GM20000 (cell line): ENCODE measurements at regions not wholly inside any gene's neighbourhood (a gene's known extent, or its start where the extent isn't known, plus 50 kb on each side); places are given as distances from the start of the nearest gene placed in this dataset.
"Not testable (repeated sequence)": the region's sequence is repeated elsewhere in the genome, so short reads cannot be mapped to it uniquely, and the experiment has no call there.

ENCODE experiments used
- DNase-seq: peaks from one replicate; pipeline ENCODE4 v3.0.0; 2012; ENCODE audit warnings: low spot score
- TF ChIP-seq, protein P1 (sequence below): IDR thresholded peaks from 2 replicates; pipeline ENCODE4 v1.5.1; 2012; ENCODE audit warnings: mild to moderate bottlenecking, control low read depth; ENCODE audit errors: extremely low read depth, missing control alignments

DNA sequence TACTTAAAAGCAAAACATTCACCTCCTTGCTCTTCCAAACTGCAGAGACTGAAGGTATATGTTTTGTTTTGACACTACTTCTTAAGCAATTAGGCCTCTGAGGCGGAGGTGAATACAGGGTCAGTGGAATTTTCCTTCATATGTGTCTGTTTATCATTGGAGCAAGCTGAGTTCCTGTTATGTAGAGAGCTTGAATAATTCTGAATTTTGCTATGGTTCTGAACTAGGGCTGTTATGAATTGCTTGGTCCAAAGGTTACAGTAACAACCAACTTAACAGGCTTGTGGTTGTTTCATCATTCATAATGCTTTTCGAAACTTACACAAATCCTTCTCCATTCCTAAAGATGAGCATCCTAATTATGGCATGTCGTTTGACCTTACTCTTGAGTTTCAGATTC, 444.6 kb upstream of the MEF2C start:
- DNase-seq: no peak

DNA sequence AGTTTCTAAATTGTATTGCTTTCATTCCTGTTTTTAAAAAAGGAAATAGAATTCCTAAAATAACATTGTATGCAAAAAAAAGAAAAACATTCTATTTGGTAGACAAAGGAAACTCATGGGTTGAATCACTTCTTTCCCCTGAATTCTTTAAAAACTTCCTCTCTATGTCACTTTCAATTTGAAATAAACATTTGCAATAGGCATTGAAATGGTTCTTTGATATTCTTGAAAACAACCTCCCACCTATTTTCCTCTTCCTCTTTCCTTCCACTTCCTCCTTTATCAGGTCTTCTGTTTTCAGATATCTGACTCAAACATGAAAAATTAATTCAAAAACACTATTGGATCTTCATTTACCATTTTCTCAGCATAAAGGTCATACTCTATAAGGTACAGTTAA, 442.0 kb upstream of the MEF2C start:
- no peak for DNase-seq
- TF ChIP-seq, protein P1, sequence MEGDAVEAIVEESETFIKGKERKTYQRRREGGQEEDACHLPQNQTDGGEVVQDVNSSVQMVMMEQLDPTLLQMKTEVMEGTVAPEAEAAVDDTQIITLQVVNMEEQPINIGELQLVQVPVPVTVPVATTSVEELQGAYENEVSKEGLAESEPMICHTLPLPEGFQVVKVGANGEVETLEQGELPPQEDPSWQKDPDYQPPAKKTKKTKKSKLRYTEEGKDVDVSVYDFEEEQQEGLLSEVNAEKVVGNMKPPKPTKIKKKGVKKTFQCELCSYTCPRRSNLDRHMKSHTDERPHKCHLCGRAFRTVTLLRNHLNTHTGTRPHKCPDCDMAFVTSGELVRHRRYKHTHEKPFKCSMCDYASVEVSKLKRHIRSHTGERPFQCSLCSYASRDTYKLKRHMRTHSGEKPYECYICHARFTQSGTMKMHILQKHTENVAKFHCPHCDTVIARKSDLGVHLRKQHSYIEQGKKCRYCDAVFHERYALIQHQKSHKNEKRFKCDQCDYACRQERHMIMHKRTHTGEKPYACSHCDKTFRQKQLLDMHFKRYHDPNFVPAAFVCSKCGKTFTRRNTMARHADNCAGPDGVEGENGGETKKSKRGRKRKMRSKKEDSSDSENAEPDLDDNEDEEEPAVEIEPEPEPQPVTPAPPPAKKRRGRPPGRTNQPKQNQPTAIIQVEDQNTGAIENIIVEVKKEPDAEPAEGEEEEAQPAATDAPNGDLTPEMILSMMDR: no peak

More for the DNA sequence above, 444.6 kb upstream of the MEF2C start:
- TF ChIP-seq, protein P1: no peak

DNA sequence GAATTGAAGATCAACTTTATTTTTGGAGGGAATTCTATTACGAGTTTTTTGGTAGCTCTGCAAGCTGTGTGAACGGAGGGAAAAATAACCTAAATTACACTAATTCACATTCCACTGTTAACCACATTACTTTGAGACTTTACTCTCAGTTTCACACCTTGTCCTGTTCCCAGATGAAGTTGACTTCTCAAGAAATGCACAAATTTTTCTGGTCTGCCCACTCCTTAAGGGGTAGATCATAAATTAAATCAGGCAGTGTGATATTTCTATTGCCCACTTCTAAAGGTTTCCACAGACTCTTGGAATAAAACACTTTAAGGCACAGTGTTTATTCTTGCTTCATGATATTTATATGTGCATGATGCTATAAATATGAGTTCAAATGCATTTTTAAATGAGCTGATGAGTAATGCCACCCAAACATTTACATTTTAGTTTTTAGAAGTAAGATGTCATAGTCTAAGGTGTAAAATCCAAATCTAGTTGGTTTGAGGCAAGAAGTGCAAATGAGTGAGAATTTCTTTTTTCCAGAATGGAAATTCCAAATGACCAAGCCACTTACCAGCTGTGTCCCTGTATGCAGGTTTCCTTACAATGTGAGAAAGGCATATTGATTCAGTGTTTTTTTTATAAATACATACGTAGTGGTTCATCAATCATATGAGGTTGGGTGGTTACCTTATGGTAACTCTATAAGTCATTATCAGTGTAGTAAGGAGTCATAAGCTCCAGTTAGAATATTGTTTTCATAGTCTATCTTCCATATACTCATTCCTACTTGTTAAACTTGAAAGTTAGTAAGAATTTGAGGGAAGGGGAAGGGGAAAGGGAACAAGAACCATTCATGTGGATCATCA, 437.7 kb upstream of the MEF2C start:
- TF ChIP-seq, protein P1: no peak
- DNase-seq: no peak

DNA sequence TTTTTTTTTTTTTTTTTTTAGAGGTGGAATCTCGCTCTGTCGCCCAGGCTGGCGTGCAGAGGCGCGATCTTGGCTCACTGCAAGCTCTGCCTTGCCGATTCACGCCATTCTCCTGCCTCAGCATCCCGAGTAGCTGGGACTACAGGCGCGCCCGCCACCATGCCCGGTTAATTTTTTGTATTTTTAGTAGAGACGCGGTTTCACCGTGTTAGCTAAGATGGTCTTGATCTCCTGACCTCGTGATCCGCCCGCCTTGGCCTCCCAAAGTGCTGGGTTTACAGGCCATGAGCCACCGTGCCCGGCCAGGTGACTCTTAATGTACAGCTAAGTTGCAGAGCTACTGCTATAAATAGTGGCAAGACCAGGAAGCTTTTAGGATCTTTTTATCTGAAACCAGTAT, 434.9 kb upstream of the MEF2C start:
- not testable (repeated sequence) for DNase-seq

DNA sequence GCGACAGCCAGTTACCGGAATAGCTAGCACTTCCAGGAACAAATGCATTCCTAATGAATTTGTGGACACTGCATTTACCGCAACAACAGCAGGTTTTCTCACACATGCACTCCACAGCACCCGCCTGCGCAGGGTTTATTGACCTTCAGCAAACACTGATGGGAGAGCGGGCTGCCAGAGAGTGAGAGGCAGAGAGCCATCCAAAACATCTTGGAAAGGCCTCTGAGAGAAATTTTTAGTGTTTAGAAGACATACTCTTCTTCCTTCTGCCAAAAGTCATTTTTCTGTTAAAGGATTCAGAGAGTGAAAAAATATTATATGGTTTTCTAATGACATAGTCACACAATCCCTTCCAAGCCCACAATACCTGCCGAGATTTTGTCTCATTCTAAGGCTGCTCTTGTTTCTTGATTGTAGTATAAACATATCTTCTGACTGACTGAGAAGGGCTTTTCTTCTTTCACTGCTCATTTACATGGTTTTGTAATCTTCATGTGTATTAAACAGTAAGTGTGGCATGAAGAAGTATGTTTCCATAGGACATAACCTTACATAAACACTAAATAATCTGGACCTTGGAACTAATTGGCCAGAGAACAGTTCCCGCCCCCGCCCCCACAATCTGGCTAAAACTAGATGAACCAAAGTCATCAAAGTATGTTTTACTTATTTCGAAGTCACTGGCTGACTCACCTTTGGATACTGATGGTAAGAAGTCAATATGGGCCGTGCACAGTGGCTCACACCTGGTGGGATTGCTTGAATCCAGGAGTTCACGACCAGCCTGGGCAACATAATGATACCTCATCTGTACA, 432.5 kb upstream of the MEF2C start:
- no peak for DNase-seq
- TF ChIP-seq, protein P1: no peak

DNA sequence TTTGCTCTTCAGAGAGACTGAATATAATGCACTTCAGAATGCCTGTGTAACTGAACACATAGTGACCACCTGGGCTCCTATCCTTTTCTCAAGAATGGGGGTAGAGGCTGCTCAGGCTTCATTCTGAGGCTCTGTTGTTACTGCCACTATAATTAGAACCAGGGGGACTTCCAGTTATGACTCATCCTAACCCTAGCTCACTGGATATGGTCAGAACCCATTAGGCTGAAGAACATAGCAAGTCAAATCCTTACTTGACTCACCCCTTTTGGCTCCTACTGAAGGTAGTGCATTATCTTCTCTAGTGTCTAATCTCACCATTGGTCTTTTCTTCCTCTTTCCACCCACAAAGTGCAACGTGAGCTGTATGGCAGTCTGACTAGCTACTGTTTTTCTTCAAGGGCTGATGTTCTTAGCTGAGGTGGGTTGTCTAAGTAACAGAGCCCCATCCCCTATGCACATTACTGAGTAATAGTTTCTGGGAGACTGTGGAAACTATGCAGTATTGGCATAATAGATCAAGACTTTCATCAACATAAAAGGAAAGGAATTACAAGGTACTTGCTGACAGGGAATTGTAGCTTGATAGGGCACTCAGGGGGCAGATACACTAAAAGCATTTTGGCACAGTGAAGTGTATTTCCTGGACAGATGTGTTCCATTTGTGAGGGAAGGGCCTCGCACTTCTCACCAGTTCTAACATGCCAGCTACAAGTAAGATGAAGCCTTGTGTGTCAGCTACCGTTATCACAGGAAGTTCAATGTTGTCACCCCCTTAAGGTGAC, 431.0 kb upstream of the MEF2C start:
- TF ChIP-seq, protein P1: no peak
- DNase-seq: peak; percentile 59

DNA sequence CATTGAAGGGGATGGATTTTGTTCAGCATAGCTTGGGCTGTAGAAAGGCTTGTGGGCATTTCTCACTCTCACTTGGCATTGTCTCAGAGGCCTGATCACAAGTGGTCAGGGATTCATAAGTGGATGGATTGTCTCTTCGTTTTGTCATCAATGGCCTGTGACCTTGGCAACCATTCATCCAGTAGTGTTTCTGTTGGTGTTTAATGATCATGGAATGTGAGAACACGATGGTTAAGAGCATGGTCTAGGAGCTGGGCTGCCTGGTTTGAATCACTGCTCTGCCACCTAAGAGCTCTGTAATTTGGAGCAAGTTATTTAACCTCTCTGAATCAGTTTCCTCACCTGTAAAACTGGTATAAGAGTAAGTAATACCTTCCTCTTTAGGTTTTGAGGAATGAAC, 430.1 kb upstream of the MEF2C start:
- no peak for DNase-seq
- TF ChIP-seq, protein P1: no peak
